Activated T-cell treated with anti-CD3 and anti-CD28 coated beads, Interleukin-2, amount 50 U/mL, for 24 hours (primary cell): ENCODE measurements at regions not wholly inside any gene's neighbourhood (a gene's known extent, or its start where the extent isn't known, plus 50 kb on each side); places are given as distances from the start of the nearest gene placed in this dataset.

ENCODE experiments used
- DNase-seq: peaks from one replicate; pipeline ENCODE4 v3.0.0-alpha.2; 2020
- H3K27ac Mint-ChIP-seq: 2 replicates; pipeline ENCODE4 v1.8.0; 2020; ENCODE audit warnings: mild to moderate bottlenecking, mixed read lengths
- H3K27me3 Mint-ChIP-seq: 2 replicates; pipeline ENCODE4 v1.8.0; 2020; ENCODE audit warnings: mixed read lengths
- H3K36me3 Mint-ChIP-seq: 2 replicates; pipeline ENCODE4 v1.8.0; 2020; ENCODE audit warnings: low read depth, mixed read lengths
- H3K4me1 Mint-ChIP-seq: 2 replicates; pipeline ENCODE4 v1.8.0; 2020; ENCODE audit warnings: low read depth, mixed read lengths
- H3K4me3 Mint-ChIP-seq: 2 replicates; pipeline ENCODE4 v1.8.0; 2020; ENCODE audit warnings: mild to moderate bottlenecking, moderate library complexity, mixed read lengths
- H3K9me3 Mint-ChIP-seq: 2 replicates; pipeline ENCODE4 v1.8.0; 2020; ENCODE audit warnings: mixed read lengths

GRCh38 chr6:26260725-26261490 is 104.1 kb upstream of the BTN3A2 start:
- Mint-ChIP-seq H3K27me3 (no peaks in the 10 kb centered on the region), H3K27ac (no peak overlapping the region), H3K4me3 (no peak overlapping the region), H3K9me3 (no peaks in the 10 kb centered on the region), H3K4me1 (no peaks in the 10 kb centered on the region), H3K36me3 (no peaks in the 10 kb centered on the region)
- DNase-seq: no peak

- Mint-ChIP-seq H3K27me3 (no peaks in the 10 kb centered on the region), H3K4me3 (no peak overlapping the region), H3K4me1 (peaks cover 8% of the 10 kb centered on the region), H3K9me3 (no peaks in the 10 kb centered on the region), H3K27ac (peak overlapping the region; percentile 19), H3K36me3 (no peaks in the 10 kb centered on the region)
- no peak for DNase-seq
Observed at GRCh38 chr6:26264547-26264946, 100.5 kb upstream of the BTN3A2 start.

GRCh38 chr6:26267083-26267589 is 97.9 kb upstream of the BTN3A2 start:
- Mint-ChIP-seq H3K9me3 (no peaks in the 10 kb centered on the region), H3K4me1 (peaks cover 27% of the 10 kb centered on the region)

GRCh38 chr6:26268659-26269402 is 96.2 kb upstream of the BTN3A2 start:
- H3K36me3 Mint-ChIP-seq: peaks cover 15% of the 10 kb centered on the region
- H3K27ac Mint-ChIP-seq: no peak overlapping the region
- no peaks in the 10 kb centered on the region for H3K27me3 Mint-ChIP-seq
- no peaks in the 10 kb centered on the region for H3K9me3 Mint-ChIP-seq
- DNase-seq: no peak
- H3K4me3 Mint-ChIP-seq: no peak overlapping the region
- H3K4me1 Mint-ChIP-seq: peaks cover 30% of the 10 kb centered on the region

More at GRCh38 chr6:26267083-26267589, 97.9 kb upstream of the BTN3A2 start:
- DNase-seq: no peak
- Mint-ChIP-seq H3K27me3 (no peaks in the 10 kb centered on the region), H3K4me3 (no peak overlapping the region), H3K36me3 (peaks cover 13% of the 10 kb centered on the region), H3K27ac (no peak overlapping the region)

GRCh38 chr6:26269531-26270485 is 95.2 kb upstream of the BTN3A2 start:
- Mint-ChIP-seq H3K4me3 (no peak overlapping the region), H3K9me3 (no peaks in the 10 kb centered on the region), H3K36me3 (peaks cover 15% of the 10 kb centered on the region), H3K27ac (no peak overlapping the region), H3K4me1 (peaks cover 30% of the 10 kb centered on the region), H3K27me3 (no peaks in the 10 kb centered on the region)
- no peak for DNase-seq

GRCh38 chr6:26270486-26270861 is 94.5 kb upstream of the BTN3A2 start:
- no peak overlapping the region for H3K27ac Mint-ChIP-seq
- H3K4me3 Mint-ChIP-seq: no peak overlapping the region
- peaks cover 30% of the 10 kb centered on the region for H3K4me1 Mint-ChIP-seq
- DNase-seq: no peak
- no peaks in the 10 kb centered on the region for H3K9me3 Mint-ChIP-seq
- H3K36me3 Mint-ChIP-seq: peaks cover 15% of the 10 kb centered on the region
- no peaks in the 10 kb centered on the region for H3K27me3 Mint-ChIP-seq

- Mint-ChIP-seq H3K27me3 (no peaks in the 10 kb centered on the region), H3K27ac (no peak overlapping the region), H3K4me3 (no peak overlapping the region)
Observed at GRCh38 chr6:26270903-26271667, 93.9 kb upstream of the BTN3A2 start.

GRCh38 chr6:26271668-26272024 is 93.4 kb upstream of the BTN3A2 start:
- DNase-seq: no peak
- H3K27me3 Mint-ChIP-seq: no peaks in the 10 kb centered on the region
- H3K9me3 Mint-ChIP-seq: no peaks in the 10 kb centered on the region
- no peak overlapping the region for H3K27ac Mint-ChIP-seq
- peaks cover 15% of the 10 kb centered on the region for H3K36me3 Mint-ChIP-seq
- peaks cover 32% of the 10 kb centered on the region for H3K4me1 Mint-ChIP-seq
- no peak overlapping the region for H3K4me3 Mint-ChIP-seq

More at GRCh38 chr6:26270903-26271667, 93.9 kb upstream of the BTN3A2 start:
- no peaks in the 10 kb centered on the region for H3K9me3 Mint-ChIP-seq
- H3K4me1 Mint-ChIP-seq: peaks cover 32% of the 10 kb centered on the region
- DNase-seq: peak; percentile 75
- peaks cover 15% of the 10 kb centered on the region for H3K36me3 Mint-ChIP-seq

- Mint-ChIP-seq H3K27me3 (no peaks in the 10 kb centered on the region), H3K4me1 (peaks cover 32% of the 10 kb centered on the region), H3K36me3 (peaks cover 15% of the 10 kb centered on the region), H3K9me3 (no peaks in the 10 kb centered on the region), H3K27ac (no peak overlapping the region), H3K4me3 (no peak overlapping the region)
- peak; percentile 65 for DNase-seq
Observed at GRCh38 chr6:26272171-26272637, 92.8 kb upstream of the BTN3A2 start.

- H3K4me1 Mint-ChIP-seq: peaks cover 29% of the 10 kb centered on the region
- DNase-seq: no peak
- no peaks in the 10 kb centered on the region for H3K9me3 Mint-ChIP-seq
- peaks cover 15% of the 10 kb centered on the region for H3K36me3 Mint-ChIP-seq
- H3K27ac Mint-ChIP-seq: no peak overlapping the region
- no peaks in the 10 kb centered on the region for H3K27me3 Mint-ChIP-seq
- H3K4me3 Mint-ChIP-seq: no peak overlapping the region
Observed at GRCh38 chr6:26273673-26274588, 91.1 kb upstream of the BTN3A2 start.

GRCh38 chr6:26275663-26276062 is 89.3 kb upstream of the BTN3A2 start:
- no peak for DNase-seq
- H3K4me1 Mint-ChIP-seq: peaks cover 17% of the 10 kb centered on the region
- H3K4me3 Mint-ChIP-seq: no peak overlapping the region
- H3K9me3 Mint-ChIP-seq: no peaks in the 10 kb centered on the region
- no peak overlapping the region for H3K27ac Mint-ChIP-seq
- H3K36me3 Mint-ChIP-seq: peaks cover 13% of the 10 kb centered on the region
- no peaks in the 10 kb centered on the region for H3K27me3 Mint-ChIP-seq

- Mint-ChIP-seq H3K36me3 (peaks cover 7% of the 10 kb centered on the region), H3K4me1 (peaks cover 8% of the 10 kb centered on the region), H3K27me3 (no peaks in the 10 kb centered on the region), H3K27ac (no peak overlapping the region), H3K4me3 (no peak overlapping the region), H3K9me3 (no peaks in the 10 kb centered on the region)
- no peak for DNase-seq
Observed at GRCh38 chr6:26276841-26277648, 88.0 kb upstream of the BTN3A2 start.
